AG09319 (cell line): ENCODE measurements at regions not wholly inside any gene's neighbourhood (a gene's known extent, or its start where the extent isn't known, plus 50 kb on each side); places are given as distances from the start of the nearest gene placed in this dataset.
"Not testable (repeated sequence)": the region's sequence is repeated elsewhere in the genome, so short reads cannot be mapped to it uniquely, and the experiment has no call there.

Experiments used
- DNase-seq: peaks from one replicate; pipeline ENCODE4 v3.0.0-alpha.2; 2010; ENCODE audit warnings: low read depth; ENCODE audit errors: extremely low read depth
- TF ChIP-seq, protein P1 (sequence below): IDR thresholded peaks from 2 replicates; pipeline ENCODE4 v1.5.1; 2011; ENCODE audit warnings: low read depth, mild to moderate bottlenecking, inconsistent platforms, low read length, moderate library complexity

DNA sequence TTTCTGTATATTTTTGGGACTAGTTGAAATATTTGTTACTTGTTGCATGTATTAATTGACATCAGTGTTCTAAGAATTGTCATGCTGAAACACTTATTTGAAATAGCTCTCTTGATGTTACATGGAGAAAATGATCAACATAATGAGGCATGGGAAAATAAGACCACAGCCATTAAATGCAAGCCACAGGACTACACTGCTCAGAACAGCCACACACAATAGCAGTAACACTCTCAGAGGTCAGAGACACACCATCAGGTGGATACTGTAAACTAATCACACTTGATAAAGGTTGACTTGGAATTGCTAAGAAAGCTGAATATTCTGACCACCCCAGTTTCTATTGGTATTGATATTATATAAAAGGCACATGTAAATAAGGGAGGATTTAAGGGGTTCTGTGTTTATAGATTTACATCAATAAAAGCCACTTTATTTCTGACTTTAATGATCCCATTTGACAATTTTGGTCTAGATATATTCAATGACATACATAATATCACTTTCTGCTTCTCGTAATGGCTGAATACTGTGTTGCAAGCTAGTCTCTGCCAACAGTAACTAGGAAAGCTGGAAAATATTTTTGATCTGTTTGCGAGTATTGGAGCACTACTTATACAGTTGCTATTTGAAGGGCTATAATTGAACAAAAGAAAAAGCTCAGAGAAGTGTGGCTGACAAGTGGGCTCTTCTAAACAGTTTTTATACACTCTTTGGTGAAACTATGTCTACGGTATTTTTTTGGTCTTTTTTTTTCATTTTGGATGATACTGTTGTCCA lies 876.5 kb upstream of the INTU start:
- TF ChIP-seq, protein P1, sequence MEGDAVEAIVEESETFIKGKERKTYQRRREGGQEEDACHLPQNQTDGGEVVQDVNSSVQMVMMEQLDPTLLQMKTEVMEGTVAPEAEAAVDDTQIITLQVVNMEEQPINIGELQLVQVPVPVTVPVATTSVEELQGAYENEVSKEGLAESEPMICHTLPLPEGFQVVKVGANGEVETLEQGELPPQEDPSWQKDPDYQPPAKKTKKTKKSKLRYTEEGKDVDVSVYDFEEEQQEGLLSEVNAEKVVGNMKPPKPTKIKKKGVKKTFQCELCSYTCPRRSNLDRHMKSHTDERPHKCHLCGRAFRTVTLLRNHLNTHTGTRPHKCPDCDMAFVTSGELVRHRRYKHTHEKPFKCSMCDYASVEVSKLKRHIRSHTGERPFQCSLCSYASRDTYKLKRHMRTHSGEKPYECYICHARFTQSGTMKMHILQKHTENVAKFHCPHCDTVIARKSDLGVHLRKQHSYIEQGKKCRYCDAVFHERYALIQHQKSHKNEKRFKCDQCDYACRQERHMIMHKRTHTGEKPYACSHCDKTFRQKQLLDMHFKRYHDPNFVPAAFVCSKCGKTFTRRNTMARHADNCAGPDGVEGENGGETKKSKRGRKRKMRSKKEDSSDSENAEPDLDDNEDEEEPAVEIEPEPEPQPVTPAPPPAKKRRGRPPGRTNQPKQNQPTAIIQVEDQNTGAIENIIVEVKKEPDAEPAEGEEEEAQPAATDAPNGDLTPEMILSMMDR = no peak
- no peak for DNase-seq

GRCh38 chr4:126757219-126757618 lies 875.5 kb upstream of the INTU start:
- no peak for DNase-seq
- TF ChIP-seq, protein P1 = no peak

DNA sequence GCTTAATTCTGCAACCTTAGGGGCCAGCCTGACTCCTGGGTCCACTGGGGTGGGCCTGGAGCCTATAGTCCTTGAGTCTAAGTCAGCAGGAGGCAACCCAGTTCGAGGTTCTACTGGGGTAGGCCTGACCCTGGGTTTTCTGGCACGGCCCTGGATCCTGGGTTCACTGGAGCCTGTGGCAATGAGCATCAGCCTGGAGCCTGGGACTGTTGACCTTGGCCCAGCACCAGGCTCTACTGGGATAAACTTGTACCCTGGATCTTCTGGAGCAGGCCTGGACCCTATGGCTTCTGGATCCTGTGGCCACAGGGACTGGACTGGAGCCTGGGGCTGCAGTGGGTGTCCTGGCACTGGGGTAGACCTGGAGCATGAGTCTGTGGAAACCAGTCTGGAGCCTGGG lies 874.3 kb upstream of the INTU start:
- TF ChIP-seq, protein P1 = no peak

DNA sequence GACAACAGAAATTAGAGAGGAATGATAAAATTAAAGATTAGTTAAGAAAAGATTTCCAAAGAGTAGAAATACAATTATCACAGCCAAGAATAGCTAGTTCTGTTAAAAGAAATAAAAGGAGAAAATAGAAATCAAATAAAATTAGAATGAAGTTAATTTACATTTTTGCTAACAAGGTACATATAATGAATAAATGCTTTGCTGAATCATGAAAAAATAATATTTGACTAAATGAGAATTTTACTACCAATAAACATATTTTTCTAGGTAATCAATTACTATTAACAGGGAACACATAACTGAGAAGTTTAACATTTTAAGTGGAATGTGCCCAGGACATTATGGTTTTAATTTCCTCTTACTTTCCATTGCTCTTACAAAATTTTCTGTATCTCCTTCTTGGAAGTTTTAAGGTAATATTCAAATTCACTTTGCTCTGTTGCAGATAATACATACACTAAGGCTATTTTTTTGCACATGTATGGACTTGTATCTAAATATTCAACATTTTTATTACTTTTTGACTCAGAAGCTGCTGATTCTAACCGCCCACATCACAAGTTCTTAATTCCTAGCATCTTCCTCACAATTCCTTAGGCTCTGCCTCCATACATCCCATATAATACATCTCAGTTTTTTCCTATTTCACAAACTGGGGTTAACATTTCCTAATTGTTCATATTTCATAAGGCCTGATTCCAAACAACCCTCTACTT lies 870.7 kb upstream of the INTU start:
- TF ChIP-seq, protein P1 = no peak
- DNase-seq = no peak

More for the DNA sequence above, 874.3 kb upstream of the INTU start:
- no peak for DNase-seq

- TF ChIP-seq, protein P1 = no peak
- DNase-seq = no peak
Observed at GRCh38 chr4:126762663-126763247, 870.0 kb upstream of the INTU start.

- no peak for DNase-seq
- TF ChIP-seq, protein P1 = no peak
Observed at GRCh38 chr4:126766241-126766640, 866.5 kb upstream of the INTU start.

GRCh38 chr4:126768338-126768737 lies 864.4 kb upstream of the INTU start:
- TF ChIP-seq, protein P1 = no peak
- no peak for DNase-seq

- DNase-seq = not testable (repeated sequence)
Observed at GRCh38 chr4:126770811-126771553, 861.8 kb upstream of the INTU start.

- not testable (repeated sequence) for DNase-seq
Observed at GRCh38 chr4:126771618-126772017, 861.1 kb upstream of the INTU start.
